Colon (tissue), 2 donors: ENCODE measurements at regions not wholly inside any gene's neighbourhood (a gene's known extent, or its start where the extent isn't known, plus 50 kb on each side); places are given as distances from the start of the nearest gene placed in this dataset.
"Not testable (repeated sequence)": the region's sequence is repeated elsewhere in the genome, so short reads cannot be mapped to it uniquely, and the experiment has no call there.

ENCODE experiments used
- FAIRE-seq: peaks from 2 replicates; lab custom pipeline; 2012; peaks lifted over from hg19 to GRCh38; lab: Jason Lieb, UNC
- donor health status: control.
- donor health status: control.

- FAIRE-seq, result no peak
These were observed 231.0 kb downstream of the RAB11FIP4 start for GRCh38 chr17:31622500-31622899.

GRCh38 chr17:31621566-31621965 lies 230.1 kb downstream of the RAB11FIP4 start:
- FAIRE-seq, result no peak

GRCh38 chr17:31611053-31611452 lies 219.6 kb downstream of the RAB11FIP4 start:
- FAIRE-seq, result not testable (repeated sequence)

- FAIRE-seq, result no peak
These were observed 218.8 kb downstream of the RAB11FIP4 start for GRCh38 chr17:31609996-31610910.

GRCh38 chr17:31609331-31609730 lies 217.9 kb downstream of the RAB11FIP4 start:
- no peak for FAIRE-seq

- FAIRE-seq, result no peak
These were observed 217.3 kb downstream of the RAB11FIP4 start for GRCh38 chr17:31608659-31609254.

- FAIRE-seq, result no peak
These were observed 214.3 kb downstream of the RAB11FIP4 start for GRCh38 chr17:31605761-31606160.

GRCh38 chr17:31604936-31605335 lies 213.5 kb downstream of the RAB11FIP4 start:
- no peak for FAIRE-seq

GRCh38 chr17:31600144-31600543 lies 208.7 kb downstream of the RAB11FIP4 start:
- not testable (repeated sequence) for FAIRE-seq

GRCh38 chr17:31598921-31599571 lies 207.6 kb downstream of the RAB11FIP4 start:
- FAIRE-seq, result no peak

GRCh38 chr17:31598399-31598782 lies 206.9 kb downstream of the RAB11FIP4 start:
- FAIRE-seq, result no peak

- no peak for FAIRE-seq
These were observed 206.3 kb downstream of the RAB11FIP4 start for GRCh38 chr17:31597646-31598398.

GRCh38 chr17:31596382-31597323 lies 205.2 kb downstream of the RAB11FIP4 start:
- FAIRE-seq, result no peak

GRCh38 chr17:31595666-31596381 lies 204.3 kb downstream of the RAB11FIP4 start:
- no peak for FAIRE-seq

- FAIRE-seq, result no peak
These were observed 203.6 kb downstream of the RAB11FIP4 start for GRCh38 chr17:31595076-31595475.

- no peak for FAIRE-seq
These were observed 202.9 kb downstream of the RAB11FIP4 start for GRCh38 chr17:31594416-31594815.

GRCh38 chr17:31593806-31594205 lies 202.3 kb downstream of the RAB11FIP4 start:
- no peak for FAIRE-seq

GRCh38 chr17:31591924-31592323 lies 200.4 kb downstream of the RAB11FIP4 start:
- no peak for FAIRE-seq

GRCh38 chr17:31588512-31588911 lies 197.0 kb downstream of the RAB11FIP4 start:
- no peak for FAIRE-seq

- no peak for FAIRE-seq
These were observed 196.6 kb downstream of the RAB11FIP4 start for GRCh38 chr17:31588034-31588433.
